ENCODE measurements at regions not wholly inside any gene's neighbourhood (a gene's known extent, or its start where the extent isn't known, plus 50 kb on each side); places are given as distances from the start of the nearest gene placed in this dataset.

DNA sequence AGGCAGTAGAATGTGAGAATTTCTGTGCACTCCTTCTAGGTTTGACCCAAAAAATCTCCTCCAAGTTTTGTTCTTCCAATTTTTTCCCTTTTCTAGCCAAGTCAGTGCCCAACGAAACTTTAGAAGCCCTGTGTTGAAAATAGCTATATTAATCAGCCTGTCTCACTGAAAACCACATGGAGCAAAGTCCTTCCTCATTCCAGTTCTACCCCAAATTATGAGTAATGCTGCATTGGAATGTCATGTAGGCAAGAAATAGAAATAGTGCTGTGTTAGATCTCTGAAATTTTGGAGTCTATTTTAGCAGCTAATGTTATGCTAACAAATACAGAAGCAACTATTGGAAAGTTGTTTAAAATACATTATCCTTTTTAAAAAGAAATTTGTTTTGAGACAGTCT lies 725.5 kb downstream of the TBC1D32 start:
- no peak for TF ChIP-seq POLR2AphosphoS5 (IDR thresholded peaks at IDR 0.05)
- TF ChIP-seq, protein P1, sequence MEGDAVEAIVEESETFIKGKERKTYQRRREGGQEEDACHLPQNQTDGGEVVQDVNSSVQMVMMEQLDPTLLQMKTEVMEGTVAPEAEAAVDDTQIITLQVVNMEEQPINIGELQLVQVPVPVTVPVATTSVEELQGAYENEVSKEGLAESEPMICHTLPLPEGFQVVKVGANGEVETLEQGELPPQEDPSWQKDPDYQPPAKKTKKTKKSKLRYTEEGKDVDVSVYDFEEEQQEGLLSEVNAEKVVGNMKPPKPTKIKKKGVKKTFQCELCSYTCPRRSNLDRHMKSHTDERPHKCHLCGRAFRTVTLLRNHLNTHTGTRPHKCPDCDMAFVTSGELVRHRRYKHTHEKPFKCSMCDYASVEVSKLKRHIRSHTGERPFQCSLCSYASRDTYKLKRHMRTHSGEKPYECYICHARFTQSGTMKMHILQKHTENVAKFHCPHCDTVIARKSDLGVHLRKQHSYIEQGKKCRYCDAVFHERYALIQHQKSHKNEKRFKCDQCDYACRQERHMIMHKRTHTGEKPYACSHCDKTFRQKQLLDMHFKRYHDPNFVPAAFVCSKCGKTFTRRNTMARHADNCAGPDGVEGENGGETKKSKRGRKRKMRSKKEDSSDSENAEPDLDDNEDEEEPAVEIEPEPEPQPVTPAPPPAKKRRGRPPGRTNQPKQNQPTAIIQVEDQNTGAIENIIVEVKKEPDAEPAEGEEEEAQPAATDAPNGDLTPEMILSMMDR (IDR thresholded peaks at IDR 0.05; ENCODE audit: poor library complexity, severe bottlenecking): no peak
- no peak for TF ChIP-seq SMC3 (conservative IDR thresholded peaks at IDR 0.05; ENCODE audit: poor library complexity)
- TF ChIP-seq, protein P2, sequence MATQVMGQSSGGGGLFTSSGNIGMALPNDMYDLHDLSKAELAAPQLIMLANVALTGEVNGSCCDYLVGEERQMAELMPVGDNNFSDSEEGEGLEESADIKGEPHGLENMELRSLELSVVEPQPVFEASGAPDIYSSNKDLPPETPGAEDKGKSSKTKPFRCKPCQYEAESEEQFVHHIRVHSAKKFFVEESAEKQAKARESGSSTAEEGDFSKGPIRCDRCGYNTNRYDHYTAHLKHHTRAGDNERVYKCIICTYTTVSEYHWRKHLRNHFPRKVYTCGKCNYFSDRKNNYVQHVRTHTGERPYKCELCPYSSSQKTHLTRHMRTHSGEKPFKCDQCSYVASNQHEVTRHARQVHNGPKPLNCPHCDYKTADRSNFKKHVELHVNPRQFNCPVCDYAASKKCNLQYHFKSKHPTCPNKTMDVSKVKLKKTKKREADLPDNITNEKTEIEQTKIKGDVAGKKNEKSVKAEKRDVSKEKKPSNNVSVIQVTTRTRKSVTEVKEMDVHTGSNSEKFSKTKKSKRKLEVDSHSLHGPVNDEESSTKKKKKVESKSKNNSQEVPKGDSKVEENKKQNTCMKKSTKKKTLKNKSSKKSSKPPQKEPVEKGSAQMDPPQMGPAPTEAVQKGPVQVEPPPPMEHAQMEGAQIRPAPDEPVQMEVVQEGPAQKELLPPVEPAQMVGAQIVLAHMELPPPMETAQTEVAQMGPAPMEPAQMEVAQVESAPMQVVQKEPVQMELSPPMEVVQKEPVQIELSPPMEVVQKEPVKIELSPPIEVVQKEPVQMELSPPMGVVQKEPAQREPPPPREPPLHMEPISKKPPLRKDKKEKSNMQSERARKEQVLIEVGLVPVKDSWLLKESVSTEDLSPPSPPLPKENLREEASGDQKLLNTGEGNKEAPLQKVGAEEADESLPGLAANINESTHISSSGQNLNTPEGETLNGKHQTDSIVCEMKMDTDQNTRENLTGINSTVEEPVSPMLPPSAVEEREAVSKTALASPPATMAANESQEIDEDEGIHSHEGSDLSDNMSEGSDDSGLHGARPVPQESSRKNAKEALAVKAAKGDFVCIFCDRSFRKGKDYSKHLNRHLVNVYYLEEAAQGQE (IDR thresholded peaks at IDR 0.05; ENCODE audit: borderline replicate concordance): no peak

Measured in neural cell (in vitro differentiated cells).